ENCODE measurements at regions not wholly inside any gene's neighbourhood (a gene's known extent, or its start where the extent isn't known, plus 50 kb on each side); places are given as distances from the start of the nearest gene placed in this dataset.

DNA sequence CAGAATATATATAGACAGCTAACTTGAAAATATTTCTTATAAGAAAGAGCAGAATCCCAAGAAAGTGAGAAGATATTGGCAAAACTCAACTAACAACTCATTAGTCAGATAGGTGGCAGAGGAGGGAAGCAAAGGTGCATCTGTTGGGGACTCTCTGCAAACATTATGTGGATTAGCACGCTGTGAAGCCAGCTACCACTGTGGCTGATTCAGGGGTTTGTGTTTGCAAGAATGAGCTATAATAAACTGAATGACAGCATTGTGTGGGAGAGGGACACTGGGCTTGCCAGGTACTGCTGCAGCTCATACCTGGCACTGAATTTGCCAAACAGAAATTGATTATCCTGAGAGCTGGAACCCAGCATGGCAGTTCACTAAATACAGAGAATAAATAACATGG is 170.3 kb upstream of the MINDY3 start:
- ChIA-PET CTCF (ENCODE audit: partially characterized antibody) (interaction anchor here (1.2 to 1.3 kb wide), 2 partner anchors 11 to 453 kb away, joined by 3 to 5 read pairs; no protein-coding TSS in a partner anchor), POLR2A (ENCODE audit: partially characterized antibody) (no interaction called here)
- DNase-seq (ENCODE audit: low read depth in 1 of 2, low spot score in 2 of 2): no peak

More for the DNA sequence above, 170.3 kb upstream of the MINDY3 start:
- Histone ChIP-seq H2BK5ac (ENCODE audit: low read depth, low read length) (no peak overlapping the region), H4K8ac (ENCODE audit: extremely low read depth, insufficient read depth, low read length) (no peak overlapping the region), H3K36me3 (ENCODE audit: control insufficient read depth in 2 of 4, insufficient read depth in 4 of 4, low read length in 3 of 4) (no peaks in the 10 kb centered on the region), H3K4ac (replicated peaks; ENCODE audit: insufficient read length, low read depth, low read length) (no peak overlapping the region), H3K23ac (ENCODE audit: insufficient read length) (no peak overlapping the region), H3K23me2 (ENCODE audit: low read depth, low read length) (no peaks in the 10 kb centered on the region), H3K4me2 (ENCODE audit: insufficient read depth in 1 of 2, low read depth in 2 of 2, low read length in 2 of 2) (no peak overlapping the region), H3K79me2 (ENCODE audit: control insufficient read depth in 1 of 2, insufficient read depth in 2 of 2, low read length in 2 of 2) (no peaks in the 10 kb centered on the region), H3K4me3 (ENCODE audit: extremely low read depth in 1 of 4, insufficient read depth in 2 of 4, low read depth in 3 of 4, low read length in 4 of 4) (no peak overlapping the region), H3K14ac (ENCODE audit: insufficient read length) (no peak overlapping the region), H4K20me1 (replicated peaks in 1 of 2; ENCODE audit: control insufficient read depth in 1 of 2, insufficient read depth in 2 of 2, low read length in 2 of 2) (no peaks in the 10 kb centered on the region), H2AFZ (ENCODE audit: low read length) (no peak overlapping the region), H3K27ac (ENCODE audit: low read depth, low read length) (no peak overlapping the region), H2BK15ac (ENCODE audit: low read length) (no peak overlapping the region), H2BK12ac (ENCODE audit: low read depth, low read length) (no peak overlapping the region), H3K9ac (replicated peaks in 1 of 4; ENCODE audit: extremely low read depth in 1 of 4, low read depth in 3 of 4, low read length in 3 of 4) (no peak overlapping the region), H4K91ac (replicated peaks; ENCODE audit: insufficient read length, low read length) (no peak overlapping the region), H3K56ac (replicated peaks; ENCODE audit: insufficient read length, low read depth, low read length) (no peak overlapping the region), H3K79me1 (ENCODE audit: low read depth, low read length) (no peaks in the 10 kb centered on the region), H3K9me3 (ENCODE audit: insufficient read depth in 2 of 2, low read depth in 1 of 2, low read length in 1 of 2) (no peaks in the 10 kb centered on the region), H2BK120ac (replicated peaks; ENCODE audit: low read depth, low read length) (no peak overlapping the region), H3K18ac (ENCODE audit: extremely low read depth, low read length) (no peak overlapping the region), H3K27me3 (replicated peaks in 1 of 4; ENCODE audit: control insufficient read depth in 3 of 4, extremely low read depth in 1 of 4, insufficient read depth in 3 of 4, low read length in 3 of 4) (no peaks in the 10 kb centered on the region), H4K5ac (ENCODE audit: insufficient read length, low read depth, low read length) (no peak overlapping the region), H3K4me1 (replicated peaks in 1 of 4; ENCODE audit: control insufficient read depth in 3 of 4, insufficient read depth in 4 of 4, low read length in 3 of 4) (peaks cover 0 to 2% (median 0%) of the 10 kb centered on the region in 4 experiments; a peak in 1 of 7 replicates), H2BK20ac (ENCODE audit: low read length) (no peak overlapping the region), H2AK5ac (ENCODE audit: low read depth, low read length) (no peak overlapping the region)
- WGBS, 2 experiments (ENCODE audit: extremely low coverage in 1 of 2, insufficient coverage in 1 of 2, insufficient read length in 1 of 2, insufficient replicate concordance in 2 of 2, low coverage in 1 of 2, low lambda C conversion rate in 2 of 2, missing lambda C conversion rate in 1 of 2): 43% methylated on average over 1 of the region's 1 CpG; no CpG with 5 or more reads in 1 of the 2 experiments
- no peak for FAIRE-seq
- TF ChIP-seq RBBP5 (IDR thresholded peaks at IDR 0.05; ENCODE audit: borderline replicate concordance, low read depth, low read length): no peak
